Karpas-422 (cell line): ENCODE measurements at regions not wholly inside any gene's neighbourhood (a gene's known extent, or its start where the extent isn't known, plus 50 kb on each side); places are given as distances from the start of the nearest gene placed in this dataset.
"Not testable (repeated sequence)": the region's sequence is repeated elsewhere in the genome, so short reads cannot be mapped to it uniquely, and the experiment has no call there.

Source experiments
- DNase-seq: peaks from one replicate; pipeline ENCODE4 v3.0.0-alpha.2; 2015
- H2AFZ ChIP-seq: fragments of 200-600 bp; sonication (generic); 2 replicates; pipeline ENCODE4 v1.6.1; 2014; ENCODE audit warnings: antibody characterized with exemption, low read length, mixed read lengths
- H3K27ac ChIP-seq: fragments of 200-600 bp; sonication (generic); 2 replicates; pipeline ENCODE4 v1.5.1; 2014; ENCODE audit warnings: mild to moderate bottlenecking, low read length, moderate library complexity
- H3K27me3 ChIP-seq: fragments of 200-600 bp; sonication (generic); 2 replicates; pipeline ENCODE4 v1.6.1; 2014; ENCODE audit warnings: low read length, mixed read lengths
- H3K36me3 ChIP-seq: fragments of 200-600 bp; sonication (generic); 2 replicates; pipeline ENCODE4 v1.6.1; 2014; ENCODE audit warnings: low read length, mixed read lengths; ENCODE audit not compliant: insufficient read depth
- H3K4me1 ChIP-seq: fragments of 200-600 bp; sonication (generic); 2 replicates; pipeline ENCODE4 v1.6.1; 2014; ENCODE audit warnings: mild to moderate bottlenecking, low read length, mixed read lengths
- H3K4me2 ChIP-seq: fragments of 200-600 bp; sonication (generic); 2 replicates; pipeline ENCODE4 v1.6.1; 2014; ENCODE audit warnings: low read length, low read depth, mild to moderate bottlenecking; ENCODE audit not compliant: poor library complexity, severe bottlenecking
- H3K4me3 ChIP-seq: fragments of 200-600 bp; sonication (generic); 2 replicates; pipeline ENCODE4 v1.5.1; 2014; ENCODE audit warnings: mild to moderate bottlenecking, antibody characterized with exemption, low read length, mixed read lengths
- H3K79me2 ChIP-seq: fragments of 200-600 bp; sonication (generic); 2 replicates; pipeline ENCODE4 v1.6.1; 2014; ENCODE audit warnings: mild to moderate bottlenecking, low read length, mixed read lengths
- H3K9ac ChIP-seq: fragments of 200-600 bp; sonication (generic); 2 replicates; pipeline ENCODE4 v1.6.0; 2014; ENCODE audit warnings: low read length
- H3K9me2 ChIP-seq: fragments of 200-600 bp; sonication (generic), shearing (Covaris generic); replicated peaks from 2 replicates; pipeline ENCODE4 v1.6.0; 2014; ENCODE audit warnings: mild to moderate bottlenecking, low read length, moderate library complexity; ENCODE audit not compliant: insufficient read depth
- H3K9me3 ChIP-seq: fragments of 300-700, 200-600 bp; sonication (generic); 2 replicates; pipeline ENCODE4 v1.6.1; 2014; ENCODE audit warnings: low read length, mixed read lengths
- H4K20me1 ChIP-seq: fragments of 200-600 bp; sonication (generic); 2 replicates; pipeline ENCODE4 v1.6.1; 2014; ENCODE audit warnings: mild to moderate bottlenecking, antibody characterized with exemption, low read length, low read depth; ENCODE audit not compliant: insufficient read depth

DNA sequence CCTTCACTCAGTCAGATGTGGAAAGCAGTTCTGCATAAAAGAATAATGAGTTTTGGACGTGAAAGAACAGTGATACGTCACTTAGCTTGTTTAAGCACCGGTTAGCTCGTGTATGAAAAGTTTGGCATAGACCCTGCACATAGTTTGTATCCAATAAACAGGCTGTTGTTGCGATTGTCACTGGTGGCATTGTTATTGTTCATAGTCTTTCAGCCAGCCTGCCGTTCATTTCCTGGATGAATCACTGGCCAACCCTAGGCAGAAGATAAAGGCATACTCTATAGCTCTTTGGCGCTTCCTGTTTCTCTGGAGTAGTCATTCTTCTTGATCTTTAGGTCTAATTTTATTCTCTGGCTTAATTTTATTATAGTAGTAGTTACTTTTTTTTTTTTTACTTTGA, 57.8 kb upstream of the ANKRD30A start:
- H3K27ac ChIP-seq, result no peak overlapping the region
- H3K9me3 ChIP-seq, result peaks cover 2% of the 10 kb centered on the region
- H3K4me3 ChIP-seq, result no peak overlapping the region
- H3K79me2 ChIP-seq, result no peaks in the 10 kb centered on the region
- no peaks in the 10 kb centered on the region for H3K36me3 ChIP-seq
- H3K4me1 ChIP-seq, result no peaks in the 10 kb centered on the region
- H4K20me1 ChIP-seq, result no peaks in the 10 kb centered on the region
- no peak overlapping the region for H3K9ac ChIP-seq
- H2AFZ ChIP-seq, result no peak overlapping the region
- H3K27me3 ChIP-seq, result no peaks in the 10 kb centered on the region
- no peak for DNase-seq
- no peak overlapping the region for H3K4me2 ChIP-seq
- no peaks in the 10 kb centered on the region for H3K9me2 ChIP-seq

DNA sequence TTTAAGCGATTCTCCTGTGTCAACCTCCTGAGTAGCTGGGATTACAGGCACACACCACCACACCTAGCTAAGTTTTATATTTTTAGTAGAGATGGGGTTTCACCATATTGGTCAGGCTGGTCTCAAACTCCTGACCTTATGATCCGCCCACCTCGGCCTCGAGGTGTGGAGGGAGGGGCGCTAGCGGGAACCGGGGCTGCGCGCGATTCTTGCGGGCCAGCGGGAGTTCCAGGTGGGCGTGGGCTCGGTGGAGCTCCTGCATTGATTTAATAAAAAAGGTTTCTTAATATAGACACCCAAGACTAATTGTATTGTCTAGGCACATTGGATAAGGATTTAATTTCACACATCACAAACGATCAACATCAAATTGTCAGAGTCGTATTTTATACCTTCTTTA, 63.1 kb upstream of the ANKRD30A start:
- H3K9me2 ChIP-seq, H3K4me3 ChIP-seq, H4K20me1 ChIP-seq, H3K4me1 ChIP-seq, H3K27me3 ChIP-seq, H3K4me2 ChIP-seq, H3K27ac ChIP-seq, H3K9me3 ChIP-seq, H3K36me3 ChIP-seq, H3K9ac ChIP-seq, H3K79me2 ChIP-seq, H2AFZ ChIP-seq, DNase-seq: not testable (repeated sequence)

DNA sequence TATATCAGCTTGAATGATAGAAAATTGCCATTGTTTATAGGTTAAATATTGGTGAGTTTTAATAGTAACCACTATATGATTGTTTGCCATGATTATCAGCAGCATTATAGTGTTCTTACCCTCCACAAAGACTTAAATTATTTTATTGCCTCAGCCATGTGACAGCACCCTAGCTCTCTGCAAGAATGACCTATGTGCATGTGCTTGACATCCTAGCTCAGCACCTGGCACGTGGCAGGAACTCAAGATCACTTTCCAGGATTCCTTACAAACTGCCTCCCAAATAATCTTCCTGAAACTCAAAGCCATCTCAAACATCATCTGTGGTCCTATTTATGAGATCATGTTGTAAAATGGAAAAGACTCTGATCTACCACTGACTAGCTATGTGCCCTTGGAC, 68.1 kb upstream of the ANKRD30A start:
- Histone ChIP-seq H3K9me3 (no peaks in the 10 kb centered on the region), H3K9me2 (no peaks in the 10 kb centered on the region), H3K4me1 (no peaks in the 10 kb centered on the region), H3K4me2 (no peak overlapping the region), H4K20me1 (no peaks in the 10 kb centered on the region), H2AFZ (no peak overlapping the region), H3K27ac (no peak overlapping the region), H3K9ac (no peak overlapping the region), H3K4me3 (no peak overlapping the region), H3K79me2 (no peaks in the 10 kb centered on the region), H3K36me3 (no peaks in the 10 kb centered on the region), H3K27me3 (no peaks in the 10 kb centered on the region)
- no peak for DNase-seq

- H2AFZ ChIP-seq, result no peak overlapping the region
- no peak overlapping the region for H3K9ac ChIP-seq
- no peaks in the 10 kb centered on the region for H3K27me3 ChIP-seq
- H3K79me2 ChIP-seq, result no peaks in the 10 kb centered on the region
- H3K9me3 ChIP-seq, result 0 out of 2 replicates have a peak, but pooled peaks cover 2% of the 10 kb centered on the region
- no peaks in the 10 kb centered on the region for H3K36me3 ChIP-seq
- DNase-seq, result no peak
- H4K20me1 ChIP-seq, result no peaks in the 10 kb centered on the region
- no peaks in the 10 kb centered on the region for H3K4me1 ChIP-seq
- no peaks in the 10 kb centered on the region for H3K9me2 ChIP-seq
- H3K27ac ChIP-seq, result no peak overlapping the region
- no peak overlapping the region for H3K4me2 ChIP-seq
- H3K4me3 ChIP-seq, result no peak overlapping the region
Measured at GRCh38 chr10:37053476-37053875, 71.9 kb upstream of the ANKRD30A start.

GRCh38 chr10:37049982-37050381, 75.4 kb upstream of the ANKRD30A start:
- not testable (repeated sequence) for H3K9me3 ChIP-seq, H3K79me2 ChIP-seq, H3K27me3 ChIP-seq, H3K9me2 ChIP-seq, H3K4me1 ChIP-seq, H3K4me2 ChIP-seq, H3K4me3 ChIP-seq, H3K9ac ChIP-seq, DNase-seq, H2AFZ ChIP-seq, H3K27ac ChIP-seq, H4K20me1 ChIP-seq, H3K36me3 ChIP-seq

- not testable (repeated sequence) for H3K4me1 ChIP-seq, H3K27ac ChIP-seq, H3K27me3 ChIP-seq, H3K36me3 ChIP-seq, H3K4me3 ChIP-seq, H3K79me2 ChIP-seq, H3K9me3 ChIP-seq, DNase-seq, H3K9me2 ChIP-seq, H2AFZ ChIP-seq, H3K4me2 ChIP-seq, H3K9ac ChIP-seq, H4K20me1 ChIP-seq
Measured at GRCh38 chr10:37044319-37044718, 81.1 kb upstream of the ANKRD30A start.

GRCh38 chr10:37035853-37036252, 89.5 kb upstream of the ANKRD30A start:
- H4K20me1 ChIP-seq, result no peaks in the 10 kb centered on the region
- no peak overlapping the region for H2AFZ ChIP-seq
- no peak for DNase-seq
- peaks cover 3% of the 10 kb centered on the region; the same call in 1 of the 2 replicates for H3K9me3 ChIP-seq
- no peak overlapping the region for H3K4me3 ChIP-seq
- no peaks in the 10 kb centered on the region for H3K9me2 ChIP-seq
- H3K4me1 ChIP-seq, result no peaks in the 10 kb centered on the region
- H3K79me2 ChIP-seq, result no peaks in the 10 kb centered on the region
- H3K27me3 ChIP-seq, result no peaks in the 10 kb centered on the region
- no peak overlapping the region for H3K4me2 ChIP-seq
- no peak overlapping the region for H3K27ac ChIP-seq
- no peak overlapping the region for H3K9ac ChIP-seq
- no peaks in the 10 kb centered on the region for H3K36me3 ChIP-seq

GRCh38 chr10:37015498-37015897, 109.9 kb upstream of the ANKRD30A start:
- Histone ChIP-seq H3K79me2 (no peaks in the 10 kb centered on the region), H3K9ac (no peak overlapping the region), H3K4me2 (no peak overlapping the region), H3K4me1 (no peaks in the 10 kb centered on the region), H3K4me3 (no peak overlapping the region), H3K9me3 (peaks cover 3% of the 10 kb centered on the region; the same call in 1 of the 2 replicates), H3K36me3 (no peaks in the 10 kb centered on the region), H3K27ac (no peak overlapping the region), H4K20me1 (no peaks in the 10 kb centered on the region), H3K27me3 (no peaks in the 10 kb centered on the region), H2AFZ (no peak overlapping the region), H3K9me2 (no peaks in the 10 kb centered on the region)
- no peak for DNase-seq

DNA sequence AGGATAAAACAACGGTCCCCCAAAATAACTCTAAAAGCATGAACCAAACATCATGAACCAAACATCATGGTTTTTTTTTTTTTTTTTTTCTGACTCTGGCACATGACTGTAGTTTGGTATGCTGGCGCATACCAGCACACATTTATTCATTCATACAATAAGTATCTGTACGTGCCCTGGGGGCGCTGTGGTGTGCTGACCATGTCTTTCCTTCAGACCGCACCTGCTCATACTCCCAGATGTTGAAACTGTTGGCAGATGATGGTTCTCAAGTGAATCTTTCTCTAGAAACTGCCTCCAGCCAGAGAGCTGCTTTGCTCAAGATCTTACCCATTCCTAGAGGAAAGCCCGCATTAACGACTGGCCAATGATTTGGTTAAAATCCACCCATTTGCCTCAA, 114.7 kb upstream of the ANKRD30A start:
- Histone ChIP-seq H2AFZ (no peak overlapping the region), H3K79me2 (no peaks in the 10 kb centered on the region), H3K4me2 (no peak overlapping the region), H4K20me1 (no peaks in the 10 kb centered on the region), H3K27me3 (no peaks in the 10 kb centered on the region), H3K9ac (no peak overlapping the region), H3K4me1 (no peaks in the 10 kb centered on the region), H3K4me3 (no peak overlapping the region), H3K27ac (no peak overlapping the region), H3K36me3 (no peaks in the 10 kb centered on the region), H3K9me2 (no peaks in the 10 kb centered on the region), H3K9me3 (no peaks in the 10 kb centered on the region)
- no peak for DNase-seq
